GM19035 (cell line): ENCODE measurements at regions not wholly inside any gene's neighbourhood (a gene's known extent, or its start where the extent isn't known, plus 50 kb on each side); places are given as distances from the start of the nearest gene placed in this dataset.

Experiments used
- ATAC-seq: cut with Tn5 transposase; IDR thresholded peaks from one replicate; pipeline ENCODE4 v1.9.1; 2021; ENCODE audit not compliant: unreplicated experiment

DNA sequence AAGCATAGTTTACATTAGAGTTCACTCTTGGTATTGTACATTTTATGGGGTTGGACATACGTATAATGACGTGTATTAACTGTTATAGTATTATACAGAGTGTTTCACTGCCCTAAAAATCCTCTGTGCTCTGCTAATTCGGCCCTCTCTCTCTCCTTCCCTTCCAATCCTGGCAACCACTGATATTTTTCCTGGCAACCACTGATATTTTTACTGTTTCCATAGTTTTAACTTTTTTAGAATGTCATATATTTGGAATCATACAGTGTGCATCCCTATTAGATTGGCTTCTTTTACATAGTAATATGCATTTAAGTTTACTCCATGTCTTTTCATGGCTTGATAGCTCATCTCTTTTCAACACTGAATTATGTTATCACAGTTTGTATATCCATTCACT, 526.7 kb downstream of the RIT2 start:
- no peak for ATAC-seq

DNA sequence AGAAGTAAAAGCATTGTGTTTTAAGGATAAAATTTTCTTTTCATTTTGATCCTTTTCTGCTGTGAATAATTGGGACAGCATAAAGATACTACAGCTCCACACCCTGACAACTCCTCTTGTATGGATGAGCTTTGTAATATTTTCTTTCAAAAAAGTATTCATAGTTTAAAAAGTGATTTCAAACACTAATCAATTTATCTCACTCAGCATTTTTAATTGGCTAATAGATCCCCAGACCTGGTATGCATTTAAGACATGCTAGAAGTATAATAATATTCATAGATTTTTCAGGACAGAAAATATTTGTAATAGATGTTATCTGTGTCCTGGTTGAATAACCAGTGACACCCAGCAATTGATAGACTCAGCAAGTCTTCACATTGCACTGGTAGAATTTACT, 510.7 kb downstream of the RIT2 start:
- no peak for ATAC-seq

DNA sequence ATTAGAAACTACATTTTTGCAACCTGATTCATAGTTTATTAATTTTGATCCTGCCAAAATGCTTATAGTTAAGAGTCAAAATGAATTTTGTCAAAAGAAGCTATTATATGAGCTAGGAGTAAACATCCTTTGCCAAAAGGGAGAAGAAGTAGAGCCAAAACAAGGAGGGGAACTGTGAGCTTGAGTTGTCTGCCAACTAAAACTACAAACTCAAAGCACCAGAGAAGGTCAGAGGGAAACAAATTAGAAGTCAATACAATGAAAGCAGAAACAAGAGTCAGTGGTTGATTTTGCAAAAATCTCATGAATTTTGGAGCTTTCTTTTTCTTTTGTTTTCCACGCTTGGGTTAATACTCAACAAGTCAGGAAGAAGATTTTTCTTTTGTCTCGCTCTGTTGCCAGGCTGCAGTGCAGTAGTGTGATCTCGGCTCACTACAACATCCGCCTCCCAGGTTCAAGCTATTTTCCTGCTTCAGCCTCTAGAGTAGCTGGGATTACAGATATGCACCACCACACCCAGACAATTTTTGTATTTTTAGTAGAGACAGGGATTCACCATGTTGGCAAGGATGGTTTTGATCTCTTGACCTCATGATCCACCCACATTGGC, 508.5 kb downstream of the RIT2 start:
- ATAC-seq = no peak

DNA sequence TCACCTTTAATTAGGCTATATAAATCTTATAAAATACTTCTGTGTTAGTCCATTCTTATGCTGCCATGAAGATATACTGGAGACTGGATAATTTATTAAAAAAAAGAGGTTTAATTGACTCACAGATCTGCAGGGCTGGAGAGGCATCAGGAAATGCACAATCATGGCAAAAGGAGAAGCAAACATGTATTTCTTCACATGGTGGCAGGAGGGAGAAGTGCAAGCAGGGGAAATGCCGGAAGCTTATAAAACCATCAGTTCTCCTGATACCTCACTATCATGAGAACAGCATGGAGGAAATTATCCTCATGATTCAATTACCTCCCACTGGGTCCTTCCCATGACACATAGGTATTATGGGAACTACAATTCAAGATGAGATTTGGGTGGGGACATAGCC, 504.4 kb downstream of the RIT2 start:
- ATAC-seq = no peak

DNA sequence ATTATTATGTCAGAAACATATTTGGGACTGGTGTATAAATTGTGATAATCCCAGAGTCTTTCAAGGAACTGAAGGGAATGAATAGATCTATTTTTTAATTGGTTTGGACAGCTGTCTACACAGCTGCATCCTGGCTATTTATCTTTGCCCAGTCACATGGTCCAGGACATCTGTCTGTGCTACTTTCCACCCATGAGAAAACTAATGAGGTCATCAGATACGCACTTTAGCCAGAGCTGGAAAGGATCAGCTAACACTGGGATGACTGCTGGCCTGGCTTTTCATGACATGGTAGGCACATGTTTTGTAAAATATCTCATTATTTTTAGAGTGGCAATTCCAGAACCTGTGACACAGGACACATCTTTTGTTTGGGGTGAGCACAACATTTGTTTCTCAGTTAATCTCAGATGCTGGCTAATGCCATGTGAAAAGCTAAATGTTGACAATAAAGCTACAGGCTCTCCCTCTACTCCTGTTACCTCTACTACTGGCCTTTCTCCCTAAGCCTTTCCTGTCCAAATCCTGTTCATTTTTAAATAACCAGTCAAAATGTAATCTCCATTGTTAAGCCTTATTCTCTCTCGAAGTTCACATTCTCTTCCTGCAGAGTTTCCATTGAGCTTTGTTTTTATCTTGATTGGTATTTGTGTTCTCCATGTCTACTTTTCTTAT, 500.7 kb downstream of the RIT2 start:
- ATAC-seq = no peak

DNA sequence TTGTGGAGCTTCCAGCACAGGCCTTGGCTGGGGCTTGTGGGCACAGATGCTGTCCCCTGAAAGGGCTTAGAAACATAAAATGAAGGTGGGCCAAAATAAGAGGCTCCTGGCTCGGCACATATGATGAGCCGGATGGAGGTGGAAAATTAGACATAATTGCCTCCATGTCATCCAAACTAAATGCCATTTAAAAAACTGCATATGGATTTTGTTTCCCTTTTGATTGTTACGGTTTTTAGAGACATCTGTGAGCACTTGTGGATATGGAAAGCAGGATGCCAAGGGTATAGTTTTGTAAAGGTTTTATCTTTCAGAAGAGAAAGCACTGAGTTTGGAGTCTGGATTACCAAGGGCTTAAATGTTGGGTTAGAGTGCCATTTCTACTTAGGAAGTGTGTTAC, 498.3 kb downstream of the RIT2 start:
- ATAC-seq = no peak

DNA sequence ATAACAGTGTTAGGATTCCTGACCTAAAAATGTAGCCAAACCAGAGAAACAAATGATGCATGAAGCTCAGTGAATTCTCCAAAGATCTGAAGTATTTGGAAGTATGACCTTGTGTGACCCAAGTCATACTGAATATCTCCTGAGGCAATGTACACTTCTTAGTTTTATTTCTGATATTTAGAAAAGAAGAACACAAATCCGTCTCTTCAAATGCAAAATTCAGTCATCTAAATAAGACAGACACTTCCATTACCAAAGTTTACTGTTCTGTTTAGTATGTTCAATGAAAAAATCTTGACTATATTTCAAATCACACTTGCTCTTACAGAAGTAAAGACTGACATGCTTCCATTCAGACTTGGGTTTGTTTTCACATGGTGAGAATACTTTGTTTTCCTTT, 495.7 kb downstream of the RIT2 start:
- ATAC-seq = no peak

DNA sequence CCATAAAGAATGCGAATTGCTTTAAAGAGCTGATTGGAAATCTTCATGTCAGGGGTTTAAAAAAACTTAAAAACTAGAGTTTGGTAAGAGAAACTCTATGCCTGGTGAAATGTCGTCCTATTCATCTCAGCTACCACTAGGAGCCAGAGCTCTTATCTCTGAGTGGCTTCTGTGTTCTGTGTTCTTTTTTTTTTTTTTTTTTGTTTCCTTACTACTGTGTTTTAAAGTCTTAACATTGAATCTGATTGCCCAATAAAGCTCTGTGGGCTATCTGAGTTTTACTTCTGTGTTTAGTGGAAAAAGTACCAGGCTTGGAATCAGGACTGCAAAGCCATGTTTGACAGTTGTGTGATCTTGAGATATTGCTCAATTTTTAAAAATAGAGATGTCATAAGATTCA, 494.8 kb downstream of the RIT2 start:
- no peak for ATAC-seq

DNA sequence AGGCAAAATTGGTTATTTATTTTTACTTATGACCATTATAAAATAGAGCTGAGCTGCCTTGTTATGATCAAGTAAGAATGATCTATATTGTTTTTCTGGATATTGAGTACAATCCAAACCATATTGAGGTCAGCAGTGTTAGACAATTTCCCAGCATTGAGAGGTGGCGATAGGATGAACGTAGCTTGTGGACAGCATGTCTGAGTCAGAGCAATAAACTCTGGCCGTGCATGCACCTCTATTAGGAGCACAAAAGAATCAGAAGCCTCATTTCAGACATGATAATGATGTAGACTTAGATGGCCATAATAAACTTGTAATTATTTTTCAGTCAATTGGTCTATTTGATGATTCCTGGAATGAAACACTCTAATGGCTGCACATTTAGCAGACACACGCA, 491.6 kb downstream of the RIT2 start:
- ATAC-seq = no peak

DNA sequence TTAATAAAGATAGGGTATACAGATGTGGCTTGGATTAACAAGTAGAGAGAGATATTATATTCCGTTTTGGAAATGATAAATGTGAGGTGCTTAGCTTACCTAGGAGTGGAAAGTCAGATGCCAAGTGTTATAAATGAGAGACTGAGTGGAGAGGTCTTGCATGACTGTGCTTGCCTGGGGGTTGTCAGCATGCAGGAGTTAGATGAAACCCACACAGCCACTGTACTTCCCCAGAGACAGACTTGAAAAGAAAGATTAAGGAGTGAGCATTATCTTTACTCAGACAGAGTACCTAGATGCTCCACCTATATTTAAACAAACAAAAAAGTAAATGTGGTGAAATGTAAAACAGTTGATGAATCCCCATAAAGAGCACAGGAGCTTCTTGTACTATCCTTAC, 482.7 kb downstream of the RIT2 start:
- no peak for ATAC-seq

DNA sequence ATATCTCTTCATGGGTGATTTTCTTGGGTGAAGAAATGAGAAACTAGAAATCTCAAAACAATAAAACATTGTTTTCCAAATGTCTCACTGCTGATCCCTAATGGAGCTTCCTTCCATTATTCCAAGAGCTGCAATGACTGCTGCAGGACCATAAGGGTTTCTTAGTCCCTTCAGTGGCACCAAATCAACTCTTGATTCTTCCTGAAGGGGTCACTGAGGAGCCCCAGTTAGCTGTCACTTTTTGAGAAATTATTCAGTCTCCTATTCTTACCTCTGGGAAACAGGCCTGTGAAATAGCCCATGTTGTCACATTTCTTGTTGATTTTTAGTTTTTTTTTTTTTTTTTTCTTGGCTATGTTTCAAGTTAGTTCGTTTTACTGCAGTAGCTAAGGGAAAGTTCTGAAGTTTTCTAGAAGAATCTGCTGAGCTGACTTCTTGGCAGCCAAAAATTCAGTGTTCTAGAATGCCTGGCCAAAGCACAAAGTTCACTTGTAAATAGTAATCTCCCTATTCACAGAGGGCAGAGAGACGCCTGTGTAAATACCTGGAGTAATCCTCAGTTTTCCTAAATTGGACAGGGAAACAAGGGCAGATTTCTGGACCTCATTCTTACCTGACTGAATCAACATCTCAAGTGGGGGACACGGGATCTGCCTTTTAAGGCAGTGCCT, 480.0 kb downstream of the RIT2 start:
- ATAC-seq = no peak

DNA sequence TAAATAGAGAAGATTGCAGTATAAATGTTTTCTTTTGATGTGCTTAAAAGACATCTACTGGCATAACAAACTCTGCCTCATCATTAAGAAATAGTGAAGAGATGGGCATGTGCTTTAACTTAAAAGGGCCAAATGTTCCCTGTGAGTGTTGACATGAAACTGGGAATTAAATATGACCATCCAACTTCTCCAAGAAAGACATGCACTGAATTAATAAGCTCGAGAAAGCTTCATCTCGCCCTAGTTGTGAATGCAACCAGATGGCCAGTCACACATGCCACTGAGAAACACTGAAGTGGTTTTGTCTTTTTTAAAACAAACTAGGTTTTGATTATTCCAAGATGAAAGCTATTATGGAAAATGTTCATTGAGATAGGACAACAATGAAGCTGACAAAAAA, 479.2 kb downstream of the RIT2 start:
- no peak for ATAC-seq

DNA sequence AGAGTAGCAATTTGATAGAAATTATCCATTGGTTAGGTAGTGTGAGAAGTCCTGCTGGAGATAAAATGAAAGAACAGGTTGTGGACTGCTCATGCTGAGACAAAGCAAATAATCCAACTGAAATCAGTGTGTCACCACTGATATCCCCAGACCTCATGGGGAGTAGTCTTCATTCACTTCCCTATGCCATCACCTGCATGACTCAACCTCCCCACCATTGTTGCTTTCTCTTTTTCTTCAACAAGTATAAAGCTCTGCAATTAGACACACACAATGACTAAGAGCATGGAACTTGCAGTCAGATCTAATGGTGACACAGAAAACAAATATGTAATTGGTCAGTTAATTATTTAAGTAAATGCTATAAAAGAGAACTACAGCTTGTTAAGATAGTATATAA, 475.3 kb downstream of the RIT2 start:
- no peak for ATAC-seq

DNA sequence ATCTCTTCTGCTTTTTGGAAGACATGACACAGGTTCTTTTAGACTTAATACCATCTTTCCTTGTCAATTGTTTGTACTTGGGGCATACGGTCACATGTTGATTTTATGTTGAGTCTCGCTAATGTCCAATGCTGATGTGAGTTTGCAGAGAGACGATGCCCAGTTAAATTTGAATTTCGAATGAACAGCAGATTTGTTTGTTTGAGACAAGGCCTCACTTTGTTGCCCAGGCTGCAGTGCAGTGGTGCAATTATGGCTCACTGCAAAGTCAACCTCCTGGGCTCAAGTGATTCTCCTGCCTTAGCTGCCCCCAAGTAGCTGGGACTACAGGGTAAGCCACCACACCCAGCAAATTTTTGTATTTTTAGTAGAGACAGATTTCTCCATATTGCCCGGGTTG, 473.5 kb downstream of the RIT2 start:
- ATAC-seq = no peak

DNA sequence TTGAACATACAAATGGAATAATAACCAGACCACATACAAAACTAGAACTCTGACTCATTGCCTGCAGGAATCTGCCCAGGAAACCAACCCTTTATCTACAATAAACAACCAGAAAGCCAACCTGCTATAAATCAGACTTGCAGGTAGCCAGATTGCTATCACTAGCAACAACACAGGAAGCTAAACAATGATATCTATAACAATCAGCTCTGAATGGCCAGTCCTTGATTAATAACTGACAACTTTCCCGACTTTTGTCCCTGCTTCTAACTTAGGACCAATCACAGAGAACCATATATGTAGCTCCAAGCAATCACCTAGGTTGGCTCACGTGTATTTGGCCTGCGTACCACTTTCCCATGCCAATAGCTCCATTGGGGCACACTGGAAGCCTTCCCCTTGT, 470.8 kb downstream of the RIT2 start:
- no peak for ATAC-seq

DNA sequence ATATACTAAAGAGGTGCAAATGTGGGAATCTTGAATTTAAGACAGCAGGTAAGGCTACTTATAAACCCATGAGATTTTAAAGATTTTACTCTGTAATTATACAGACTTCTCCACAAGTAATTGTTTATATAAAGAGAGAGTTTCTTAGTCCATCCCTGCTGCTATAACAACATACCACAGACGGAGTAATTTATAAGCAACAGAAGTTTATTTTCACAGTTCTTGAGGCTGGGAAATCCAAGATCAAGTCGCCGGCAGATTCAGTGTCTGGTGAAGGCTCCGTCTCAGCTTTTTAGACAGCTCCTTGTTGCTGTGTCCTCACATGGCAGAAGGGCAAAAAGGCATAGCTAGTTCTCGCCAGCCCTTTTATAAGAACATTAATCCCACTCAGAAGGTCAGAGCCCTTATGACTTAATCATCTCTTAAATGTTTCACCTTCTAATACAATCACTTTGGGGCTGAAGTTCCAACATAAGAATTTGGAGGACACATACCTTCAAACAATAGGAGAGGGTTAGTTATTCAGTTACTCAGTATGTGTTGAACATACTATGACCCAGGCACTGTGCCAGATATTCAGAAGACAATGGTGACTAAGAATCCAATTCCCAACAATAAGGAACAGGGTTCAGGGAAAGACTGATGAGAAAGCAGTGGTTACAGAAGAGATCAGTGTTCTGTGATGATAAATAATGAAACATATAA, 466.0 kb downstream of the RIT2 start:
- no peak for ATAC-seq

DNA sequence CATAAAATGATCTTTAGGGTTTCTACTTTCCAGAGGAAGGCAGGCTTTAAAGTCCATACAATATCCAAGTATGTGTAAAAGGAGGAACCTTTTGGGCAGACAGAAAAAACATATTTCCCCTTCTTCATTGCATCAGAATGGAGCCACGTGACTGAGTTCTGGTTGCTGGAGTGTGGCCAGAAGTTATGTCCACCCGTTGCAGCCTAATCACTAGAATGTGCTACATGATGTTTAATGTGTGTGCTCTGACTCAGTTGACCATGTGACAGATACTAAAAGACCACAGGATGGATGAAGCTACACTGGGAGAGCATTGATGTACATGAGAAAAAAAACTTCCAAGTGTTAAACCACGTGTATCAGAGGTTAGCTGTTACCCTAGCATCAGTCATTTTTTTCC, 460.9 kb downstream of the RIT2 start:
- no peak for ATAC-seq

DNA sequence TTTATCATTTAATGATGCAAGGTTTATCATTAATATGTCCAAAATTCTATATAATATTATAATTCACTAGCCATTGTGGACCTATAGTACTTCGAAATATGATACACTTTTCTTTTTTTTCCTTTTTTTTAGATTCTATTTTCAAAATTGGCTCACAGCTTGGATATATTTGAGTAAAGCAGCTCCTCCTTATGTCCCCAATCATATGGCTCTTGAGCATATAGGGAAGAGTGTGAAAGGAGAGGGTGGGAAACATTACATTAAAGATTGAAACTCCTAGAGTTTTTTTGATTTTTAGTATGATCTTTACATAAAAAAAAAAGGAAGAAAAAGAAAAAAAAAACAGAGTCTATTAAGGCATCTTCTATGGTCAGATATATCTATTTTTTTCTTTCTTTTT, 457.9 kb downstream of the RIT2 start:
- ATAC-seq = no peak

DNA sequence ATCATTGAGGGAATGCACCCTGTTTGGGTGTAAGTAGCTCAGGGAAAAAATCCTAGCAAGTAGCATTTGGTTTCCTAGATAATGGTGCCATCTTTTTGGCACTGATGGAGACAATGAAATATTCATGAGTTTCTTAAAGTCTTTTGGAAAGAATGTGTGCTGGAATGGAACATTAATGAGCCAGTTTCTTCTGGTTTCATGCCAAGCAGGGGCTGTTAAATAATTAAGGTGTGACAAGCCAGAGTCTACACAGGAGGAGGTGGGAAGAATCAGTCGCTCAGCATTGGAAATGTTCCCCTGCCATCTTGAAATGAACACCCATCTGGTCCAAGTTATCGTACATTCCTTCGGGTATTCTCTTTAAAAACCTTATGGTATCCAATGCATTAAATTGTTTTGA, 457.3 kb downstream of the RIT2 start:
- no peak for ATAC-seq

DNA sequence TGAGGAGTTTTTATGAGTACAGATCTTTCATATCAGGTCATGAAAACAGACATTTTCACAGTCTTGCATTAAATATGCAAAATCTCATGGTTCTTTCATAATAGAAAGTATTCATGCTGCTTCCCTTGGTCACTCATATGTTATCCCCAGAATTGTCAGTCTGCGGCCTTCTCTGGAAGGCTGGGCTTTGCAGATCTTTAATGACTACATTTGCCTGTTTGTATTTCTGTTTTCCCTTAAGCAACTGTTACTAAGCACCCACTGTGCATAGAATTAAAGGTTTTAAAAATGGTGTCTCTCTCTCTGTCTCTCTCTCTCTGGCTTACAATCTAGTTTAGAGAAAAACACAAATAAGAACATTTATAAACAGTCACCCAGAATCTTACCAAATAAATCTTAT, 456.3 kb downstream of the RIT2 start:
- no peak for ATAC-seq

DNA sequence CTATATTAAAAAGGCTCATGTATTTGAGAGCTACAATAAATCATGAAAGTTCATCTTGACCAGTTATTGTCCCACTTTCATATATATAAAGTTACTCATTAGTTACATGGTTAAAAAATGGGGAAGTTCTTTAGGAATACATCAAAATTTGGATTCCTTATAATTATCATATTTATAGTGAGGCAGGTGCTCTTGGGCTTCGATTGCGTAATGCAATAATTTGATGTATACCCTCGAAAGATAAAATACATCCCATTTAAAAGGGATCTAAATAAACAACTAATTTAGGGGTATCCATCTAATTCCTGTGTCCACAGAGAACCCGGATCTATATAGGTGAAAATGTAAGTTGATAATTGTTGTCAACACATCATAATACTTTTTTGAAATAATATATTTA, 444.6 kb downstream of the RIT2 start:
- ATAC-seq = no peak

DNA sequence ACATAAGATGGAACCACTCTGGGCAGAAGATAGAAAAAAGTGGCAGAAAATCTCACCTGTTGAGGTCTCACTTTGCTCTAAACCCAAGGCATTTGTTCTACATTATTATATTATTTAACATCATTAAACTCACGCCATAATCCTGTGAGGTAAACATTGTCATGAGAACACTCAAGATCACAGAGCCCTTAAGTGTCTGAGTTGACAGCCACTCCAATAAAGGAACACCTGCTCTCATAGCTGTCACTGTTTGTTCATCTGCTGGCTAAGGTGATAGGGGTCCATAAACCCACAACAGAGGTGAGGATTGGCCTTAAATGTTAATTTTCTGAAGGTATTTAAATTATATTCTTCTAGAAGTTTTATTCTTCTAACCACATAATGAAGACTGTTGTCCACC, 439.7 kb downstream of the RIT2 start:
- no peak for ATAC-seq
